GM12864 (cell line): ENCODE measurements at regions not wholly inside any gene's neighbourhood (a gene's known extent, or its start where the extent isn't known, plus 50 kb on each side); places are given as distances from the start of the nearest gene placed in this dataset.

Experiments used
- DNase-seq: peaks from one replicate; pipeline ENCODE4 v3.0.0-alpha.2; 2011; ENCODE audit warnings: low read depth
- H3K4me3 ChIP-seq: 2 replicates; pipeline ENCODE4 v1.5.1; 2011; ENCODE audit warnings: mild to moderate bottlenecking, low read depth, low read length, control low read depth
- CTCF ChIP-seq: IDR thresholded peaks from 2 replicates; pipeline ENCODE4 v1.5.1; 2011; ENCODE audit warnings: low read depth, mild to moderate bottlenecking, moderate library complexity, low read length, control low read depth, inconsistent platforms; ENCODE audit errors: missing control alignments

- H3K4me3 ChIP-seq: no peak overlapping the region
- DNase-seq: no peak
- TF ChIP-seq CTCF: no peak
These were observed 301.5 kb downstream of the BMP7 start for GRCh38 chr20:56964901-56965300.

GRCh38 chr20:56967916-56968315, 298.5 kb downstream of the BMP7 start:
- no peak for TF ChIP-seq CTCF
- no peak overlapping the region for H3K4me3 ChIP-seq

GRCh38 chr20:56968376-56969048, 297.9 kb downstream of the BMP7 start:
- H3K4me3 ChIP-seq: no peak overlapping the region
- no peak for TF ChIP-seq CTCF
- DNase-seq: no peak

More at GRCh38 chr20:56967916-56968315, 298.5 kb downstream of the BMP7 start:
- DNase-seq: no peak

- no peak for DNase-seq
- no peak overlapping the region for H3K4me3 ChIP-seq
- TF ChIP-seq CTCF: peak; percentile 41
These were observed 291.8 kb downstream of the BMP7 start for GRCh38 chr20:56974499-56975250.

- H3K4me3 ChIP-seq: no peak overlapping the region
- TF ChIP-seq CTCF: no peak
- no peak for DNase-seq
These were observed 290.6 kb downstream of the BMP7 start for GRCh38 chr20:56975838-56976237.

- no peak for TF ChIP-seq CTCF
- H3K4me3 ChIP-seq: no peak overlapping the region
- no peak for DNase-seq
These were observed 290.1 kb downstream of the BMP7 start for GRCh38 chr20:56976336-56976735.

- DNase-seq: no peak
- no peak for TF ChIP-seq CTCF
- no peak overlapping the region for H3K4me3 ChIP-seq
These were observed 288.0 kb downstream of the BMP7 start for GRCh38 chr20:56978475-56978874.
